ENCODE measurements at regions not wholly inside any gene's neighbourhood (a gene's known extent, or its start where the extent isn't known, plus 50 kb on each side); places are given as distances from the start of the nearest gene placed in this dataset.

DNA sequence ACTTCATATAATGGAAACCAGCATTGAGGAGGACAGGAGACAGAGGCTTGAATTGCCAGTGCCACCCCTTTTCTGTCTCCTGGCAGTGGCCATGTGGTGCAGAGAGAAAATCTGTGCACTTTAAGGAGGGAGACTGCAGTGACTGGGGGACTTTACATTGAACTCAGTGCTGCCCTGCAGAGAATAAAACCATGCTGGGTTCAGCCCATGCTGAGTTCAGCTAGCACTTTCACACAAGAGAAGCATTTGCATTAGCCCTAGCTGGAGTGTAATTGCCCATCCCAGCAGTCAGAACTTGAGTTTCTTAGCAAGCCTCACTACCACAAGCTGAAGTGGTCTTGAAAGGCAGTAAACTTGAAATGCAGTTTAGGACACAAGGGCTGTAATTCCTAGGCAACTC, 677.5 kb downstream of the ZPLD1 start:
- FAIRE-seq = peak; percentile 86
- TF ChIP-seq RXRA (IDR thresholded peaks at IDR 0.05; ENCODE audit: insufficient read depth, low read depth, low read length) (no peak), CREB1 (IDR thresholded peaks at IDR 0.05) (no peak), MAFK (IDR thresholded peaks at IDR 0.05; ENCODE audit: low read depth, low read length) (no peak), CTBP2 (IDR thresholded peaks at IDR 0.05; ENCODE audit: borderline replicate concordance, insufficient read depth, insufficient read length, low read length) (no peak), TAF1 (IDR thresholded peaks at IDR 0.05; ENCODE audit: low read depth, low read length) (no peak), JUN (IDR thresholded peaks at IDR 0.05; ENCODE audit: low read depth, low read length) (no peak), EP300 (IDR thresholded peaks at IDR 0.05; ENCODE audit: borderline replicate concordance in 1 of 2, low read depth in 2 of 2, low read length in 2 of 2) (no peak), ATF2 (IDR thresholded peaks at IDR 0.05; ENCODE audit: low read length) (no peak), TCF12 (IDR thresholded peaks at IDR 0.05; ENCODE audit: low read depth, low read length) (no peak), ZNF274 (IDR thresholded peaks at IDR 0.05; ENCODE audit: borderline replicate concordance, extremely low read depth, low read length) (no peak), USF2 (IDR thresholded peaks at IDR 0.05; ENCODE audit: low read length) (no peak), POLR2AphosphoS5 (IDR thresholded peaks at IDR 0.05; ENCODE audit: low read depth, low read length) (no peak)
- TF ChIP-seq, protein P1, sequence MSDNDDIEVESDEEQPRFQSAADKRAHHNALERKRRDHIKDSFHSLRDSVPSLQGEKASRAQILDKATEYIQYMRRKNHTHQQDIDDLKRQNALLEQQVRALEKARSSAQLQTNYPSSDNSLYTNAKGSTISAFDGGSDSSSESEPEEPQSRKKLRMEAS (IDR thresholded peaks at IDR 0.05) = no peak

More for the DNA sequence above, 677.5 kb downstream of the ZPLD1 start:
- Histone ChIP-seq H4K5ac (ENCODE audit: insufficient read length, low read depth, low read length) (no peak overlapping the region), H4K20me1 (replicated peaks in 1 of 2; ENCODE audit: control insufficient read depth in 1 of 2, insufficient read depth in 2 of 2, low read length in 2 of 2) (no peaks in the 10 kb centered on the region), H3K4me3 (ENCODE audit: extremely low read depth in 1 of 4, insufficient read depth in 2 of 4, low read depth in 3 of 4, low read length in 4 of 4) (no peak overlapping the region), H4K8ac (ENCODE audit: extremely low read depth, insufficient read depth, low read length) (no peak overlapping the region), H3K79me1 (ENCODE audit: low read depth, low read length) (no peaks in the 10 kb centered on the region), H3K79me2 (ENCODE audit: control insufficient read depth in 1 of 2, insufficient read depth in 2 of 2, low read length in 2 of 2) (no peaks in the 10 kb centered on the region), H3K4me2 (ENCODE audit: insufficient read depth in 1 of 2, low read depth in 2 of 2, low read length in 2 of 2) (peak overlapping the region; percentile 11 to 20; a peak in 1 of 4 replicates), H3K9ac (replicated peaks in 1 of 4; ENCODE audit: extremely low read depth in 1 of 4, low read depth in 3 of 4, low read length in 3 of 4) (no peak overlapping the region), H3K23me2 (ENCODE audit: low read depth, low read length) (no peaks in the 10 kb centered on the region), H3K4me1 (replicated peaks in 1 of 4; ENCODE audit: control insufficient read depth in 3 of 4, insufficient read depth in 4 of 4, low read length in 3 of 4) (peaks cover 0 to 10% (median 5%) of the 10 kb centered on the region in 4 experiments; a peak in 4 of 7 replicates), H2BK20ac (ENCODE audit: low read length) (no peak overlapping the region), H3K18ac (ENCODE audit: extremely low read depth, low read length) (peak overlapping the region; percentile 73; the same call in 1 of the 2 replicates), H2BK12ac (ENCODE audit: low read depth, low read length) (no peak overlapping the region), H3K36me3 (ENCODE audit: control insufficient read depth in 2 of 4, insufficient read depth in 4 of 4, low read length in 3 of 4) (no peaks in the 10 kb centered on the region), H3K14ac (ENCODE audit: insufficient read length) (no peak overlapping the region), H2BK15ac (ENCODE audit: low read length) (no peak overlapping the region), H2BK5ac (ENCODE audit: low read depth, low read length) (no peak overlapping the region), H2AK5ac (ENCODE audit: low read depth, low read length) (no peak overlapping the region), H4K91ac (replicated peaks; ENCODE audit: insufficient read length, low read length) (no peak overlapping the region), H2BK120ac (replicated peaks; ENCODE audit: low read depth, low read length) (no peak overlapping the region), H2AFZ (ENCODE audit: low read length) (peak overlapping the region; percentile 79), H3K27ac (ENCODE audit: low read depth, low read length) (no peak overlapping the region), H3K27me3 (replicated peaks in 1 of 4; ENCODE audit: control insufficient read depth in 3 of 4, extremely low read depth in 1 of 4, insufficient read depth in 3 of 4, low read length in 3 of 4) (no peaks in the 10 kb centered on the region), H3K4ac (replicated peaks; ENCODE audit: insufficient read length, low read depth, low read length) (no peak overlapping the region), H3K56ac (replicated peaks; ENCODE audit: insufficient read length, low read depth, low read length) (no peak overlapping the region), H3K23ac (ENCODE audit: insufficient read length) (no peak overlapping the region), H3K9me3 (ENCODE audit: insufficient read depth in 2 of 2, low read depth in 1 of 2, low read length in 1 of 2) (no peaks in the 10 kb centered on the region; a peak in 1 of 4 replicates)
- POLR2A ChIA-PET (ENCODE audit: partially characterized antibody) = no interaction called here
- CTCF ChIA-PET (ENCODE audit: partially characterized antibody) = interaction anchor here (1.0 to 1.2 kb wide), 2 partner anchors 15 kb away, joined by 3 to 4 read pairs; no protein-coding TSS in a partner anchor
- no peak for DNase-seq (ENCODE audit: low read depth in 1 of 2, low spot score in 2 of 2)
